GM12878 (cell line): ENCODE measurements at regions not wholly inside any gene's neighbourhood (a gene's known extent, or its start where the extent isn't known, plus 50 kb on each side); places are given as distances from the start of the nearest gene placed in this dataset.
"Not testable (repeated sequence)": the region's sequence is repeated elsewhere in the genome, so short reads cannot be mapped to it uniquely, and the experiment has no call there.

Experiments used
- ATAC-seq: fragments of 200-7000 bp; cut with Tn5 transposase; 3 replicates; pipeline ENCODE4 v1.9.1; 2020; ENCODE audit warnings: mild to moderate bottlenecking, moderate library complexity
- BruUV-seq: library from RNA; stranded (reverse); fragments of 400-500 nt; replicated peaks from 2 replicates; lab custom pipeline; 2021; lab: Mats Ljungman, UMichigan
- CTCF ChIA-PET: fragments of 300-600 bp; sonication (Branson Sonifier 250); formaldehyde crosslinking; extraction: SDS; loops from one replicate; lab custom pipeline; 2021; ENCODE audit warnings: inconsistent platforms; lab: Yijun Ruan, JAX
- POLR2A ChIA-PET: fragments of 350-600 bp; formaldehyde crosslinking; extraction: SDS; loops from one replicate; lab custom pipeline; 2021; ENCODE audit warnings: inconsistent platforms; lab: Charles Lee
- RAD21 ChIA-PET: fragments of 300-600 bp; sonication (Branson Sonifier 250); formaldehyde crosslinking; loops from one replicate; lab custom pipeline; 2023; ENCODE audit warnings: antibody characterized with exemption; ENCODE audit not compliant: unreplicated experiment; lab: Charles Lee
- SMC1A ChIA-PET: fragments of 300-600 bp; sonication (Branson Sonifier 250); formaldehyde crosslinking; loops from one replicate; lab custom pipeline; 2023; ENCODE audit not compliant: unreplicated experiment, uncharacterized antibody; lab: Charles Lee
- DNase-seq: peaks from one replicate; pipeline ENCODE4 v3.0.0-alpha.2; 2011; ENCODE audit warnings: low read depth, low spot score
- FAIRE-seq: peaks from 3 replicates; lab custom pipeline; 2011; peaks lifted over from hg19 to GRCh38; lab: Jason Lieb, UNC
- H2AFZ ChIP-seq: 2 replicates; pipeline ENCODE4 v1.6.0; 2011; ENCODE audit warnings: low read depth, low read length, control low read depth; ENCODE audit not compliant: control insufficient read depth
- H3K27ac ChIP-seq: 2 replicates; pipeline ENCODE4 v1.5.1; 2011; ENCODE audit warnings: control low read depth; ENCODE audit not compliant: control insufficient read depth, insufficient read depth
- H3K27me3 ChIP-seq, 2 experiments: replicated peaks in 1 of 2; 2 replicates each; pipeline versions ENCODE4 v1.6.0 to v1.6.1; 2011; ENCODE audit warnings: low read length in 1 of 2; ENCODE audit not compliant: control insufficient read depth in 2 of 2, insufficient read depth in 2 of 2
- H3K36me3 ChIP-seq, 2 experiments: 2 replicates each; pipeline ENCODE4 v1.5.1; 2011; ENCODE audit warnings: low read length in 1 of 2; ENCODE audit not compliant: control insufficient read depth in 2 of 2, insufficient read depth in 2 of 2
- H3K4me1 ChIP-seq: 2 replicates; pipeline ENCODE4 v1.6.1; 2011; ENCODE audit warnings: mild to moderate bottlenecking, low read length, moderate library complexity, mixed read lengths; ENCODE audit not compliant: control insufficient read depth, insufficient read depth
- H3K4me2 ChIP-seq: 2 replicates; pipeline ENCODE4 v1.6.0; 2011; ENCODE audit warnings: control low read depth; ENCODE audit not compliant: control insufficient read depth, insufficient read depth
- H3K4me3 ChIP-seq: fragments of 200-600 bp; sonication (generic); 2 replicates; pipeline ENCODE4 v1.5.1; 2016
- H3K79me2 ChIP-seq: 2 replicates; pipeline ENCODE4 v1.6.0; 2011; ENCODE audit warnings: low read length; ENCODE audit not compliant: control insufficient read depth, insufficient read depth
- H3K9ac ChIP-seq: 2 replicates; pipeline ENCODE4 v1.8.0; 2011; ENCODE audit warnings: low read length, control low read depth, mixed read lengths; ENCODE audit not compliant: control insufficient read depth, insufficient read depth
- H3K9me3 ChIP-seq: replicated peaks from 3 replicates; pipeline ENCODE4 v1.5.1; 2011; ENCODE audit warnings: mild to moderate bottlenecking, low read length; ENCODE audit not compliant: control insufficient read depth, insufficient read depth
- H4K20me1 ChIP-seq: 2 replicates; pipeline ENCODE4 v1.6.0; 2011; ENCODE audit not compliant: control insufficient read depth, insufficient read depth
- CREM ChIP-seq: IDR thresholded peaks from 2 replicates; pipeline ENCODE4 v1.6.1; 2014; ENCODE audit warnings: antibody characterized with exemption, low read depth
- RAD51 ChIP-seq: fragments of 450-650 bp; IDR thresholded peaks from 2 replicates; pipeline ENCODE4 v1.6.1; 2016; ENCODE audit warnings: moderate library complexity, mild to moderate bottlenecking, inconsistent platforms
- ZBTB40 ChIP-seq: fragments of 450-650 bp; IDR thresholded peaks from 2 replicates; pipeline ENCODE4 v1.6.1; 2016; ENCODE audit warnings: mild to moderate bottlenecking, moderate library complexity, borderline replicate concordance
- WGBS: methylation state at CpG from one replicate; pipeline ENCODE4 v1.1.6; 2016; ENCODE audit warnings: low lambda C conversion rate; ENCODE audit not compliant: insufficient replicate concordance, insufficient coverage; ENCODE audit errors: missing lambda C conversion rate; 5-methylcytosine and 5-hydroxymethylcytosine counted together
- in situ Hi-C: fragments of 300-500 bp; cut with MboI; formaldehyde crosslinking; loops from 9 replicates; pipeline ENCODE4 v1.14.3; 2018; ENCODE audit warnings: mixed read lengths
- intact Hi-C: fragments of 100-400 bp; cut with micrococcal nuclease; formaldehyde crosslinking; loops from one replicate; pipeline ENCODE4 v1.14.2; 2022; ENCODE audit not compliant: unreplicated experiment

- no peak overlapping the region for H3K4me3 ChIP-seq
- H3K27me3 ChIP-seq, result no peaks in the 10 kb centered on the region
- peaks cover 2% of the 10 kb centered on the region; the same call in 1 of the 3 replicates for H3K9me3 ChIP-seq
- H3K9ac ChIP-seq, result no peak overlapping the region
- no TSS peak for BruUV-seq
- no peak for ATAC-seq
- 94% methylated on average over 1 of the region's 1 CpG for WGBS
- no peaks in the 10 kb centered on the region for H4K20me1 ChIP-seq
- H2AFZ ChIP-seq, result no peak overlapping the region
- intact Hi-C loops, result no loop called here
- TF ChIP-seq RAD51, result no peak
- no peak for TF ChIP-seq ZBTB40
- no peak for TF ChIP-seq CREM
- TF ChIP-seq, all 136 proteins: peak for 0
- in situ Hi-C loops, result no loop called here
- DNase-seq (no peak), FAIRE-seq (no peak)
- ChIA-PET RAD21 (interaction anchor here (1.0 to 2.1 kb wide), 13 partner anchors 9 to 248 kb away, joined by 3 to 9 read pairs (median 4); no protein-coding TSS in a partner anchor), SMC1A (interaction anchor here (0.6 to 2.2 kb wide), 17 partner anchors 12 to 181 kb away, joined by 3 to 11 read pairs (median 4); no protein-coding TSS in a partner anchor), POLR2A (interaction anchor here (1.3 kb wide), 1 partner anchor 71 kb away, joined by 4 read pairs; the partner anchor contains the start of gene RAP1B), CTCF (interaction anchor here (1.2 to 1.6 kb wide), 4 partner anchors 34 to 316 kb away, joined by 3 to 4 read pairs (median 3); no protein-coding TSS in a partner anchor)
- peaks cover 3% of the 10 kb centered on the region; the same call in 1 of the 2 replicates for H3K4me1 ChIP-seq
- H3K36me3 ChIP-seq, result no peaks in the 10 kb centered on the region
- H3K79me2 ChIP-seq, result no peaks in the 10 kb centered on the region
- no peak overlapping the region; the same call in 1 of the 2 replicates for H3K4me2 ChIP-seq
- H3K27ac ChIP-seq, result no peak overlapping the region
These were observed 71.1 kb upstream of the RAP1B start for GRCh38 chr12:68539615-68539952.

GRCh38 chr12:68540768-68541167 is 69.9 kb upstream of the RAP1B start:
- H3K4me2 ChIP-seq, H4K20me1 ChIP-seq, POLR2A ChIA-PET, H3K36me3 ChIP-seq, DNase-seq, CTCF ChIA-PET, H3K27me3 ChIP-seq, H2AFZ ChIP-seq, H3K9ac ChIP-seq, SMC1A ChIA-PET, H3K4me3 ChIP-seq, H3K4me1 ChIP-seq, H3K9me3 ChIP-seq, H3K79me2 ChIP-seq, H3K27ac ChIP-seq, RAD21 ChIA-PET, BruUV-seq, in situ Hi-C loops, FAIRE-seq, ATAC-seq, intact Hi-C loops: not testable (repeated sequence)
- 93% methylated on average over 5 of the region's 5 CpGs for WGBS

GRCh38 chr12:68547318-68547717 is 63.4 kb upstream of the RAP1B start:
- H3K9ac ChIP-seq, RAD21 ChIA-PET, H4K20me1 ChIP-seq, BruUV-seq, H3K4me2 ChIP-seq, CTCF ChIA-PET, H3K4me1 ChIP-seq, DNase-seq, H3K27ac ChIP-seq, H2AFZ ChIP-seq, POLR2A ChIA-PET, H3K27me3 ChIP-seq, intact Hi-C loops, SMC1A ChIA-PET, H3K79me2 ChIP-seq, H3K4me3 ChIP-seq, H3K36me3 ChIP-seq, ATAC-seq, FAIRE-seq, H3K9me3 ChIP-seq, in situ Hi-C loops: not testable (repeated sequence)
- WGBS, result 61% methylated on average over 3 of the region's 3 CpGs
